Liver (tissue), 8 donors: ENCODE measurements at regions not wholly inside any gene's neighbourhood (a gene's known extent, or its start where the extent isn't known, plus 50 kb on each side); places are given as distances from the start of the nearest gene placed in this dataset.

Experiments used
- DNase-seq: peaks from one replicate; pipeline ENCODE4 v3.0.0-alpha.2; 2017; ENCODE audit warnings: low spot score
- H3K27ac ChIP-seq, 2 donors: one replicate each; pipeline ENCODE4 v1.7.0; 2013; ENCODE audit warnings: inconsistent platforms in 2 of 2, low read length in 2 of 2, control low read depth in 1 of 2, low read depth in 1 of 2, mild to moderate bottlenecking in 1 of 2
- H3K27me3 ChIP-seq, 4 donors: one replicate each; pipeline versions ENCODE4 v1.6.1 to v1.7.0; 2013; ENCODE audit warnings: low read length in 3 of 4, inconsistent platforms in 1 of 4, mild to moderate bottlenecking in 1 of 4, moderate library complexity in 1 of 4; ENCODE audit not compliant: control insufficient read depth in 4 of 4, insufficient read depth in 4 of 4
- H3K36me3 ChIP-seq, 4 donors: one replicate each; pipeline versions ENCODE4 v1.6.1 to v1.7.0; 2013; ENCODE audit warnings: low read length in 3 of 4, mild to moderate bottlenecking in 3 of 4, low read depth in 1 of 4, moderate library complexity in 1 of 4; ENCODE audit not compliant: control insufficient read depth in 4 of 4, insufficient read depth in 3 of 4
- H3K4me1 ChIP-seq, 4 donors: one replicate each; pipeline versions ENCODE4 v1.6.1 to v1.7.0; 2013; ENCODE audit warnings: low read length in 3 of 4, mild to moderate bottlenecking in 3 of 4, moderate library complexity in 1 of 4; ENCODE audit not compliant: control insufficient read depth in 4 of 4, insufficient read depth in 4 of 4
- H3K4me3 ChIP-seq, 3 donors: one replicate each; pipeline versions ENCODE4 v1.6.1 to v1.7.0; 2013; ENCODE audit warnings: low read length in 3 of 3, control low read depth in 1 of 3, low read depth in 1 of 3, mild to moderate bottlenecking in 1 of 3
- H3K9ac ChIP-seq, 2 donors: one replicate each; pipeline ENCODE4 v1.7.0; 2013; ENCODE audit warnings: low read length in 2 of 2, mild to moderate bottlenecking in 2 of 2, moderate library complexity in 2 of 2, control low read depth in 1 of 2, low read depth in 1 of 2
- H3K9me3 ChIP-seq, 4 donors: one replicate each; pipeline versions ENCODE4 v1.6.1 to v1.7.0; 2013; ENCODE audit warnings: low read length in 3 of 4; ENCODE audit not compliant: control insufficient read depth in 4 of 4
- EGR1 ChIP-seq, 2 donors: IDR thresholded peaks; 2 replicates each; pipeline ENCODE4 v1.6.1; 2016 to 2018; ENCODE audit warnings: antibody characterized with exemption in 2 of 2, low read depth in 2 of 2
- FOXA1 ChIP-seq: IDR thresholded peaks from 2 replicates; pipeline ENCODE4 v1.6.1; 2016; ENCODE audit warnings: antibody characterized with exemption
- FOXA2 ChIP-seq: IDR thresholded peaks from 2 replicates; pipeline ENCODE4 v1.6.1; 2016; ENCODE audit warnings: antibody characterized with exemption
- GABPA ChIP-seq, 2 donors: IDR thresholded peaks in 1 of 2; conservative IDR thresholded peaks in 1 of 2; 2 replicates each; pipeline ENCODE4 v1.6.1; 2016; ENCODE audit warnings: antibody characterized with exemption in 2 of 2, mild to moderate bottlenecking in 1 of 2, moderate library complexity in 1 of 2
- HNF4A ChIP-seq, 2 donors: conservative IDR thresholded peaks; 2 replicates each; pipeline ENCODE4 v1.6.1; 2016; ENCODE audit warnings: antibody characterized with exemption in 2 of 2, mild to moderate bottlenecking in 2 of 2
- HNF4G ChIP-seq: IDR thresholded peaks from 2 replicates; pipeline ENCODE4 v1.6.1; 2016; ENCODE audit warnings: antibody characterized with exemption
- JUND ChIP-seq, 2 donors: IDR thresholded peaks; 2 replicates each; pipeline ENCODE4 v1.6.1; 2016; ENCODE audit warnings: antibody characterized with exemption in 2 of 2
- NR2F2 ChIP-seq: IDR thresholded peaks from 2 replicates; pipeline ENCODE4 v1.6.1; 2016; ENCODE audit warnings: antibody characterized with exemption
- RAD21 ChIP-seq, 2 donors: IDR thresholded peaks; 2 replicates each; pipeline ENCODE4 v1.6.1; 2016; ENCODE audit warnings: antibody characterized with exemption in 2 of 2, mild to moderate bottlenecking in 2 of 2
- RXRA ChIP-seq, 2 donors: IDR thresholded peaks; 2 replicates each; pipeline ENCODE4 v1.6.1; 2017 to 2018; ENCODE audit warnings: antibody characterized with exemption in 2 of 2, mild to moderate bottlenecking in 1 of 2
- SP1 ChIP-seq: IDR thresholded peaks from 2 replicates; pipeline ENCODE4 v1.6.1; 2018; ENCODE audit warnings: antibody characterized with exemption, mild to moderate bottlenecking
- TAF1 ChIP-seq: conservative IDR thresholded peaks from 2 replicates; pipeline ENCODE4 v1.6.1; 2016; ENCODE audit warnings: antibody characterized with exemption, mild to moderate bottlenecking
- YY1 ChIP-seq: IDR thresholded peaks from 2 replicates; pipeline ENCODE4 v1.6.1; 2016; ENCODE audit warnings: antibody characterized with exemption, mild to moderate bottlenecking
- WGBS: extraction: QIAGEN DNeasy Blood & Tissue Kit; methylation state at CpG from one replicate; pipeline ENCODE4 v1.1.7; 2013; 5-methylcytosine and 5-hydroxymethylcytosine counted together
- TF ChIP-seq, protein P1 (sequence below): IDR thresholded peaks from 2 replicates; pipeline ENCODE4 v1.6.1; 2016; ENCODE audit warnings: antibody characterized with exemption, mild to moderate bottlenecking
- TF ChIP-seq, protein P2 (sequence below): IDR thresholded peaks from 2 replicates; pipeline ENCODE4 v1.6.1; 2016; ENCODE audit warnings: antibody characterized with exemption
- TF ChIP-seq, protein P3 (sequence below): IDR thresholded peaks from 2 replicates; pipeline ENCODE4 v1.6.1; 2016; ENCODE audit warnings: antibody characterized with exemption
- TF ChIP-seq, protein P4 (sequence below): IDR thresholded peaks from 2 replicates; pipeline ENCODE4 v1.6.1; 2016; ENCODE audit warnings: antibody characterized with exemption
- TF ChIP-seq, protein P5 (sequence below): fragments of 150-350 bp; IDR thresholded peaks from 2 replicates; pipeline ENCODE4 v1.5.1; 2017; ENCODE audit warnings: improper control_type of control experiment, low read depth, low read length; ENCODE audit not compliant: missing input control
- donor health status: healthy.
- donor health status: healthy.
- donor health status: healthy.
- donor health status: healthy.
- donor health status: healthy.

DNA sequence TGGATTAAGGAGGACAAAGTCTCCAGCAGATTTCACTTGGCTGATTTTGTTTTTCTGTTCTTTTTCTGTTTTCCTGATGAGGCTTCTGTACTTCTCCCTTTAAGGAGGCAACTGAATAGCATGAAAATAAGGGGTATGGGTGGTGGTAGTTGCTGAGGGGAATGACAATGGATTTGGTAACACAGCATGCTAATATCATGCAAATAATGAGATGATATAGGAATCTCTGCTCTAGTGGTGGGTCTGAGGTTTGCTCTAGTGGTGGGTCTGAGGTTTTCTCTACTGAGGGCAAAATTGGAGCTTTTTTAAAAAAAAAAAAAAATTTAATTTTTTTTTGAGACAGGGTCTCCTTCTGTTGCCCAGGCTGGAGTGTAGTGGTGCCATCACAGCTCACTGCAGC, 139.7 kb downstream of the C9orf152 start:
- no peaks in the 10 kb centered on the region for H3K9me3 ChIP-seq
- H3K4me1 ChIP-seq, result peaks cover 0 to 9% (median 5%) of the 10 kb centered on the region in 4 donors
- TF ChIP-seq JUND (IDR thresholded peaks at IDR 0.05) (no peak), RAD21 (IDR thresholded peaks at IDR 0.05) (no peak), HNF4G (no peak), HNF4A (conservative IDR thresholded peaks at IDR 0.05) (no peak), NR2F2 (no peak), SP1 (no peak), YY1 (no peak)
- TF ChIP-seq, protein P1, sequence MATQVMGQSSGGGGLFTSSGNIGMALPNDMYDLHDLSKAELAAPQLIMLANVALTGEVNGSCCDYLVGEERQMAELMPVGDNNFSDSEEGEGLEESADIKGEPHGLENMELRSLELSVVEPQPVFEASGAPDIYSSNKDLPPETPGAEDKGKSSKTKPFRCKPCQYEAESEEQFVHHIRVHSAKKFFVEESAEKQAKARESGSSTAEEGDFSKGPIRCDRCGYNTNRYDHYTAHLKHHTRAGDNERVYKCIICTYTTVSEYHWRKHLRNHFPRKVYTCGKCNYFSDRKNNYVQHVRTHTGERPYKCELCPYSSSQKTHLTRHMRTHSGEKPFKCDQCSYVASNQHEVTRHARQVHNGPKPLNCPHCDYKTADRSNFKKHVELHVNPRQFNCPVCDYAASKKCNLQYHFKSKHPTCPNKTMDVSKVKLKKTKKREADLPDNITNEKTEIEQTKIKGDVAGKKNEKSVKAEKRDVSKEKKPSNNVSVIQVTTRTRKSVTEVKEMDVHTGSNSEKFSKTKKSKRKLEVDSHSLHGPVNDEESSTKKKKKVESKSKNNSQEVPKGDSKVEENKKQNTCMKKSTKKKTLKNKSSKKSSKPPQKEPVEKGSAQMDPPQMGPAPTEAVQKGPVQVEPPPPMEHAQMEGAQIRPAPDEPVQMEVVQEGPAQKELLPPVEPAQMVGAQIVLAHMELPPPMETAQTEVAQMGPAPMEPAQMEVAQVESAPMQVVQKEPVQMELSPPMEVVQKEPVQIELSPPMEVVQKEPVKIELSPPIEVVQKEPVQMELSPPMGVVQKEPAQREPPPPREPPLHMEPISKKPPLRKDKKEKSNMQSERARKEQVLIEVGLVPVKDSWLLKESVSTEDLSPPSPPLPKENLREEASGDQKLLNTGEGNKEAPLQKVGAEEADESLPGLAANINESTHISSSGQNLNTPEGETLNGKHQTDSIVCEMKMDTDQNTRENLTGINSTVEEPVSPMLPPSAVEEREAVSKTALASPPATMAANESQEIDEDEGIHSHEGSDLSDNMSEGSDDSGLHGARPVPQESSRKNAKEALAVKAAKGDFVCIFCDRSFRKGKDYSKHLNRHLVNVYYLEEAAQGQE, result no peak
- TF ChIP-seq, protein P2, sequence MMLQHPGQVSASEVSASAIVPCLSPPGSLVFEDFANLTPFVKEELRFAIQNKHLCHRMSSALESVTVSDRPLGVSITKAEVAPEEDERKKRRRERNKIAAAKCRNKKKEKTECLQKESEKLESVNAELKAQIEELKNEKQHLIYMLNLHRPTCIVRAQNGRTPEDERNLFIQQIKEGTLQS, result no peak
- TF ChIP-seq, protein P3, sequence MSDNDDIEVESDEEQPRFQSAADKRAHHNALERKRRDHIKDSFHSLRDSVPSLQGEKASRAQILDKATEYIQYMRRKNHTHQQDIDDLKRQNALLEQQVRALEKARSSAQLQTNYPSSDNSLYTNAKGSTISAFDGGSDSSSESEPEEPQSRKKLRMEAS, result no peak
- no peaks in the 10 kb centered on the region for H3K27me3 ChIP-seq
- H3K36me3 ChIP-seq, result no peaks in the 10 kb centered on the region
- no peak overlapping the region for H3K9ac ChIP-seq
- no peak for DNase-seq
- H3K27ac ChIP-seq, result no peak overlapping the region
- H3K4me3 ChIP-seq, result no peak overlapping the region

DNA sequence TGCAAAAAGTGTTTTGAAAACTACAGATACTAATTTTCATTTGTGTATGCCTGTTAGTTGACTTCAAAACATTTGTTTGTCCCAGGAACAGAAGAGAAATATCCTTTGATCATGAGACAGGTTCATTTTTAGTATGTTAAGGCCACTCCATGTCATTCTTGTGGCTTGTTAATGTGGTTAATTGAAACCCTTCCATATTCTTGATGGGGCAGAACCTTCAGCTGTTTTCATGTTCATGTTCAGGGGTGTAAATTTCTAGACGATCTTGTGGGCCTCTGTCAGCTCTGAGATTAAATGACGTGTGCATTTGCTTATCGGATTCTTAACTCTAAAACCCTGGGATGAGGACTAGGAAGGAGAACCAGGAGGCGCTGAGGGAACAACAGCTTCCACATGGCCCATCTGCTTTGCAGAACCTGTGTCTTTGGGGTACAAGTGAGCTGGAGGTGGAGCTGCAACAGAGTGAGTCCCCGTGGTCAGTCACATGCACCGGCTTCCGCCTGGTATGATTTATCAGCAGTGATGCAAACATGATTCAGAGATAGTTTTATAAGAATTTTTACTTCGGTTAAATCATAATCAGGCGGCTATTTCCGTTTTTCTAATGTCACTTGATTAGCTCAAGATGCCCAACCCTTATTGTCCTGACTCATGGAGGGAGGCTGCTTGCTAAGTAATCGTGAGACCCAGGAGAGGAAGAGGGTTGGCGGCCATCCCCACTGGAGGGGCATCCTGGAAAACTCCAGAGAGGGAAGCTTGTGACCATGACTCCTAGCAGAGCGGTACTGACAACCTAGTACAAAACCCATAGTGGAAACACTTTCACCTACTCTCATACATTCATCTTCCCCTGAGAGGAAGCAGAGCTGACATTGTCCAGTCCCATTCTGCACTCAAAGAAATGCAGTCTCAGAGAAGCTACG, 138.4 kb downstream of the C9orf152 start:
- TF ChIP-seq, protein P4, sequence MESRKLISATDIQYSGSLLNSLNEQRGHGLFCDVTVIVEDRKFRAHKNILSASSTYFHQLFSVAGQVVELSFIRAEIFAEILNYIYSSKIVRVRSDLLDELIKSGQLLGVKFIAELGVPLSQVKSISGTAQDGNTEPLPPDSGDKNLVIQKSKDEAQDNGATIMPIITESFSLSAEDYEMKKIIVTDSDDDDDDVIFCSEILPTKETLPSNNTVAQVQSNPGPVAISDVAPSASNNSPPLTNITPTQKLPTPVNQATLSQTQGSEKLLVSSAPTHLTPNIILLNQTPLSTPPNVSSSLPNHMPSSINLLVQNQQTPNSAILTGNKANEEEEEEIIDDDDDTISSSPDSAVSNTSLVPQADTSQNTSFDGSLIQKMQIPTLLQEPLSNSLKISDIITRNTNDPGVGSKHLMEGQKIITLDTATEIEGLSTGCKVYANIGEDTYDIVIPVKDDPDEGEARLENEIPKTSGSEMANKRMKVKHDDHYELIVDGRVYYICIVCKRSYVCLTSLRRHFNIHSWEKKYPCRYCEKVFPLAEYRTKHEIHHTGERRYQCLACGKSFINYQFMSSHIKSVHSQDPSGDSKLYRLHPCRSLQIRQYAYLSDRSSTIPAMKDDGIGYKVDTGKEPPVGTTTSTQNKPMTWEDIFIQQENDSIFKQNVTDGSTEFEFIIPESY, result no peak
- TF ChIP-seq EGR1 (IDR thresholded peaks at IDR 0.05; ENCODE audit: low read depth in 2 of 2) (no peak), RAD21 (IDR thresholded peaks at IDR 0.05) (no peak), SP1 (peak; percentile 13), HNF4G (no peak), NR2F2 (peak; percentile 2), YY1 (no peak), GABPA (IDR thresholded peaks at IDR 0.05 in 1 of 2, conservative IDR thresholded peaks at IDR 0.05 in 1 of 2) (no peak), HNF4A (conservative IDR thresholded peaks at IDR 0.05) (no peak), JUND (IDR thresholded peaks at IDR 0.05) (no peak), TAF1 (no peak), RXRA (IDR thresholded peaks at IDR 0.05) (peak in 1 of 2 donors; percentile 15), FOXA2 (no peak), FOXA1 (no peak)
- TF ChIP-seq, protein P3, result no peak
- TF ChIP-seq, protein P5, sequence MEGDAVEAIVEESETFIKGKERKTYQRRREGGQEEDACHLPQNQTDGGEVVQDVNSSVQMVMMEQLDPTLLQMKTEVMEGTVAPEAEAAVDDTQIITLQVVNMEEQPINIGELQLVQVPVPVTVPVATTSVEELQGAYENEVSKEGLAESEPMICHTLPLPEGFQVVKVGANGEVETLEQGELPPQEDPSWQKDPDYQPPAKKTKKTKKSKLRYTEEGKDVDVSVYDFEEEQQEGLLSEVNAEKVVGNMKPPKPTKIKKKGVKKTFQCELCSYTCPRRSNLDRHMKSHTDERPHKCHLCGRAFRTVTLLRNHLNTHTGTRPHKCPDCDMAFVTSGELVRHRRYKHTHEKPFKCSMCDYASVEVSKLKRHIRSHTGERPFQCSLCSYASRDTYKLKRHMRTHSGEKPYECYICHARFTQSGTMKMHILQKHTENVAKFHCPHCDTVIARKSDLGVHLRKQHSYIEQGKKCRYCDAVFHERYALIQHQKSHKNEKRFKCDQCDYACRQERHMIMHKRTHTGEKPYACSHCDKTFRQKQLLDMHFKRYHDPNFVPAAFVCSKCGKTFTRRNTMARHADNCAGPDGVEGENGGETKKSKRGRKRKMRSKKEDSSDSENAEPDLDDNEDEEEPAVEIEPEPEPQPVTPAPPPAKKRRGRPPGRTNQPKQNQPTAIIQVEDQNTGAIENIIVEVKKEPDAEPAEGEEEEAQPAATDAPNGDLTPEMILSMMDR, result no peak
- TF ChIP-seq, protein P1, result no peak
- TF ChIP-seq, protein P2, result no peak
- H3K4me3 ChIP-seq, result no peak overlapping the region
- DNase-seq, result no peak
- WGBS, result 71% methylated on average over 14 of the region's 14 CpGs
- H3K36me3 ChIP-seq, result no peaks in the 10 kb centered on the region
- H3K27me3 ChIP-seq, result no peaks in the 10 kb centered on the region
- H3K9ac ChIP-seq, result no peak overlapping the region
- peaks cover 0 to 7% (median 5%) of the 10 kb centered on the region in 4 donors for H3K4me1 ChIP-seq
- no peaks in the 10 kb centered on the region for H3K9me3 ChIP-seq
- H3K27ac ChIP-seq, result no peak overlapping the region
